GM12891 (cell line): ENCODE measurements at regions not wholly inside any gene's neighbourhood (a gene's known extent, or its start where the extent isn't known, plus 50 kb on each side); places are given as distances from the start of the nearest gene placed in this dataset.

Experiments
- POLR2A ChIP-seq: IDR thresholded peaks from 2 replicates; pipeline ENCODE4 v1.6.1; 2011; ENCODE audit warnings: low read depth, low read length, control low read depth
- POLR2AphosphoS5 ChIP-seq: IDR thresholded peaks from 2 replicates; pipeline ENCODE4 v1.6.1; 2011; ENCODE audit warnings: low read depth, low read length, control low read depth
- SPI1 ChIP-seq: IDR thresholded peaks from 2 replicates; pipeline ENCODE4 v1.6.1; 2011; ENCODE audit warnings: low read depth, low read length, control low read depth

DNA sequence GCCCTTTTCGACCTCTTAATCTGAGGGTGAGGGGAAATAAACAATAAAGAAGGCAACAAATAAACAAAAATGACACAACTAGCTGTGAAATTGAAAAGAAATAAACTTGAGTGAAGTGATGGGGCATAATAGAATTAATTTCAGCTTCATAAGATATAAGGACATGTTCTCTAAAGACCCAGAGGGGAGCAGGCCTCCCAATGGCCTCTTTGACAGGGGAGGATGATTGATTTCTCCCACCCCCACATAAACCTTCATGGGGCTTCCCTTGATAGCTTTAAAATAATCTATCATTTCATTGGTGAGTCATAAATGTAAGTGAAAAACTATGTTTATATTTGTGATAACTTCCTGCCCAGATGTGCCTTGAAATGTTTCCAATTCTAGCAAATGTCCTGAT is 226.3 kb upstream of the RAG2 start:
- TF ChIP-seq POLR2A (no peak), POLR2AphosphoS5 (no peak), SPI1 (no peak)
